ENCODE measurements at regions not wholly inside any gene's neighbourhood (a gene's known extent, or its start where the extent isn't known, plus 50 kb on each side); places are given as distances from the start of the nearest gene placed in this dataset.

- no peaks in the 10 kb centered on the region for H3K27me3 ChIP-seq (ENCODE audit: control insufficient read depth, insufficient read depth, low read length)
- peaks cover 0 to 2% (median 0%) of the 10 kb centered on the region in 3 donors for H3K4me1 ChIP-seq (ENCODE audit: control insufficient read depth in 2 of 3, insufficient read depth in 2 of 3, low read depth in 1 of 3, low read length in 3 of 3)
- H3K9ac ChIP-seq (ENCODE audit: low read length in 3 of 3): no peak overlapping the region
- no peaks in the 10 kb centered on the region for H3K9me3 ChIP-seq (ENCODE audit: control insufficient read depth in 2 of 3, insufficient read depth in 1 of 3, low read length in 3 of 3)
- no peak for TF ChIP-seq CTCF (IDR thresholded peaks at IDR 0.05; ENCODE audit: borderline replicate concordance, extremely low read depth, insufficient read depth)
- no peaks in the 10 kb centered on the region for H3K36me3 ChIP-seq (ENCODE audit: control insufficient read depth in 2 of 3, insufficient read depth in 3 of 3, low read length in 3 of 3)
- no peak for FAIRE-seq
- intact Hi-C loops (cut with DNase I): no loop called here
- H3K27ac ChIP-seq (ENCODE audit: low read depth in 2 of 2, low read length in 2 of 2): no peak overlapping the region
- no peak for DNase-seq
- no peak overlapping the region for H3K4me3 ChIP-seq (ENCODE audit: low read length in 3 of 3)
Measured at GRCh38 chr1:163412221-163412620, 90.5 kb downstream of the NUF2 start.

GRCh38 chr1:163414778-163415177 lies 93.0 kb downstream of the NUF2 start:
- no peak for TF ChIP-seq CTCF (IDR thresholded peaks at IDR 0.05; ENCODE audit: borderline replicate concordance, extremely low read depth, insufficient read depth)
- Histone ChIP-seq H3K36me3 (ENCODE audit: control insufficient read depth in 2 of 3, insufficient read depth in 3 of 3, low read length in 3 of 3) (no peaks in the 10 kb centered on the region), H3K9me3 (ENCODE audit: control insufficient read depth in 2 of 3, insufficient read depth in 1 of 3, low read length in 3 of 3) (no peaks in the 10 kb centered on the region), H3K27ac (ENCODE audit: low read depth in 2 of 2, low read length in 2 of 2) (no peak overlapping the region), H3K27me3 (ENCODE audit: control insufficient read depth, insufficient read depth, low read length) (no peaks in the 10 kb centered on the region), H3K4me3 (ENCODE audit: low read length in 3 of 3) (no peak overlapping the region), H3K9ac (ENCODE audit: low read length in 3 of 3) (no peak overlapping the region), H3K4me1 (ENCODE audit: control insufficient read depth in 2 of 3, insufficient read depth in 2 of 3, low read depth in 1 of 3, low read length in 3 of 3) (peaks cover 0 to 2% (median 0%) of the 10 kb centered on the region in 3 donors)
- intact Hi-C loops (cut with DNase I): no loop called here
- no peak for FAIRE-seq
- no peak for DNase-seq

GRCh38 chr1:163421701-163422100 lies 99.9 kb downstream of the NUF2 start:
- TF ChIP-seq CTCF (IDR thresholded peaks at IDR 0.05; ENCODE audit: borderline replicate concordance, extremely low read depth, insufficient read depth): no peak
- no peak for FAIRE-seq
- Histone ChIP-seq H3K27ac (ENCODE audit: low read depth in 2 of 2, low read length in 2 of 2) (no peak overlapping the region), H3K27me3 (ENCODE audit: control insufficient read depth, insufficient read depth, low read length) (no peaks in the 10 kb centered on the region), H3K4me3 (ENCODE audit: low read length in 3 of 3) (no peak overlapping the region), H3K9ac (ENCODE audit: low read length in 3 of 3) (no peak overlapping the region), H3K4me1 (ENCODE audit: control insufficient read depth in 2 of 3, insufficient read depth in 2 of 3, low read depth in 1 of 3, low read length in 3 of 3) (peaks cover 0 to 3% (median 0%) of the 10 kb centered on the region in 3 donors), H3K36me3 (ENCODE audit: control insufficient read depth in 2 of 3, insufficient read depth in 3 of 3, low read length in 3 of 3) (no peaks in the 10 kb centered on the region), H3K9me3 (ENCODE audit: control insufficient read depth in 2 of 3, insufficient read depth in 1 of 3, low read length in 3 of 3) (no peaks in the 10 kb centered on the region)
- intact Hi-C loops (cut with DNase I): no loop called here
- peak in 2 of 5 donors; percentile 33 to 34 for DNase-seq

GRCh38 chr1:163422738-163423404 lies 101.1 kb downstream of the NUF2 start:
- Histone ChIP-seq H3K36me3 (ENCODE audit: control insufficient read depth in 2 of 3, insufficient read depth in 3 of 3, low read length in 3 of 3) (no peaks in the 10 kb centered on the region), H3K9ac (ENCODE audit: low read length in 3 of 3) (no peak overlapping the region), H3K4me3 (ENCODE audit: low read length in 3 of 3) (no peak overlapping the region), H3K27ac (ENCODE audit: low read depth in 2 of 2, low read length in 2 of 2) (no peak overlapping the region), H3K4me1 (ENCODE audit: control insufficient read depth in 2 of 3, insufficient read depth in 2 of 3, low read depth in 1 of 3, low read length in 3 of 3) (peaks cover 0 to 3% (median 0%) of the 10 kb centered on the region in 3 donors), H3K27me3 (ENCODE audit: control insufficient read depth, insufficient read depth, low read length) (no peaks in the 10 kb centered on the region), H3K9me3 (ENCODE audit: control insufficient read depth in 2 of 3, insufficient read depth in 1 of 3, low read length in 3 of 3) (no peaks in the 10 kb centered on the region)
- intact Hi-C loops (cut with DNase I): no loop called here
- no peak for TF ChIP-seq CTCF (IDR thresholded peaks at IDR 0.05; ENCODE audit: borderline replicate concordance, extremely low read depth, insufficient read depth)
- FAIRE-seq (no peak), DNase-seq (no peak)

Measured in kidney (tissue), 13 donors.